GM23338 (cell line): ENCODE measurements at regions not wholly inside any gene's neighbourhood (a gene's known extent, or its start where the extent isn't known, plus 50 kb on each side); places are given as distances from the start of the nearest gene placed in this dataset.

ENCODE experiments used
- CREB1 ChIP-seq: fragments of 250-450 bp; sonication (Bioruptor Pico); IDR thresholded peaks from 2 replicates; pipeline ENCODE4 v1.5.0; 2020; ENCODE audit warnings: low read depth, mild to moderate bottlenecking, moderate library complexity
- CTCF ChIP-seq, 2 experiments: fragments of 200-600 bp in 1 of 2; sonication (generic) in 1 of 2; conservative IDR thresholded peaks; 2 replicates each; pipeline versions ENCODE4 v1.5.1 to v1.6.1; 2016 to 2017; ENCODE audit warnings: antibody characterized with exemption in 2 of 2, low read depth in 2 of 2, mild to moderate bottlenecking in 2 of 2, moderate library complexity in 1 of 2
- ETS1 ChIP-seq: IDR thresholded peaks from 2 replicates; pipeline ENCODE4 v1.6.1; 2016; ENCODE audit warnings: antibody characterized with exemption
- EZH2 ChIP-seq: fragments of 200-600 bp; sonication (generic); IDR thresholded peaks from one replicate; pipeline ENCODE4 v1.8.0; 2017; ENCODE audit warnings: antibody characterized with exemption, mild to moderate bottlenecking, low read depth; ENCODE audit not compliant: unreplicated experiment
- EZH2phosphoT487 ChIP-seq: fragments of 200-600 bp; sonication (generic); IDR thresholded peaks from one replicate; pipeline ENCODE4 v1.8.1; 2018; ENCODE audit warnings: antibody characterized with exemption; ENCODE audit not compliant: unreplicated experiment
- POLR2AphosphoS5 ChIP-seq: IDR thresholded peaks from 2 replicates; pipeline ENCODE4 v1.6.1; 2016; ENCODE audit warnings: antibody characterized with exemption, low read depth
- REST ChIP-seq: IDR thresholded peaks from one replicate; pipeline ENCODE4 v1.6.1; 2018; ENCODE audit warnings: antibody characterized with exemption; ENCODE audit not compliant: unreplicated experiment
- STAT1 ChIP-seq: IDR thresholded peaks from one replicate; pipeline ENCODE4 v1.6.1; 2016; ENCODE audit warnings: antibody characterized with exemption; ENCODE audit not compliant: unreplicated experiment
- ZNF114 ChIP-seq: fragments of 250-450 bp; sonication (Bioruptor Pico); IDR thresholded peaks from 2 replicates; pipeline ENCODE4 v1.5.0; 2020; ENCODE audit warnings: mild to moderate bottlenecking, moderate library complexity

GRCh38 chr22:27239520-27239919, 562.0 kb downstream of the MN1 start:
- TF ChIP-seq CTCF (conservative IDR thresholded peaks at IDR 0.05; ENCODE audit: low read depth in 2 of 2) = no peak
- TF ChIP-seq EZH2 = no peak
- TF ChIP-seq EZH2phosphoT487 = no peak
- no peak for TF ChIP-seq REST
- no peak for TF ChIP-seq POLR2AphosphoS5
- no peak for TF ChIP-seq STAT1
- TF ChIP-seq ETS1 = no peak
- TF ChIP-seq ZNF114 (CRISPR knock-in tag) = no peak
- TF ChIP-seq CREB1 (CRISPR knock-in tag) = no peak
